HCEC 1CT (cell line): ENCODE measurements at regions not wholly inside any gene's neighbourhood (a gene's known extent, or its start where the extent isn't known, plus 50 kb on each side); places are given as distances from the start of the nearest gene placed in this dataset.
"Not testable (repeated sequence)": the region's sequence is repeated elsewhere in the genome, so short reads cannot be mapped to it uniquely, and the experiment has no call there.

Source experiments
- DNase-seq: peaks from one replicate; pipeline ENCODE4 v3.0.0-alpha.2; 2017

- DNase-seq, result no peak
These were observed 54.2 kb upstream of the NFIA start for GRCh38 chr1:61028136-61028535.

GRCh38 chr1:61018068-61018467 is 64.3 kb upstream of the NFIA start:
- DNase-seq, result not testable (repeated sequence)

GRCh38 chr1:61017651-61018050 is 64.7 kb upstream of the NFIA start:
- no peak for DNase-seq

- no peak for DNase-seq
These were observed 68.3 kb upstream of the NFIA start for GRCh38 chr1:61013946-61014667.

GRCh38 chr1:61013189-61013945 is 69.0 kb upstream of the NFIA start:
- no peak for DNase-seq

- DNase-seq, result no peak
These were observed 70.0 kb upstream of the NFIA start for GRCh38 chr1:61012341-61012761.

GRCh38 chr1:61011561-61012263 is 70.6 kb upstream of the NFIA start:
- DNase-seq, result no peak

GRCh38 chr1:61007534-61008364 is 74.6 kb upstream of the NFIA start:
- no peak for DNase-seq

- no peak for DNase-seq
These were observed 76.5 kb upstream of the NFIA start for GRCh38 chr1:61005614-61006580.

- no peak for DNase-seq
These were observed 77.9 kb upstream of the NFIA start for GRCh38 chr1:61004262-61005003.

GRCh38 chr1:61000327-61000726 is 82.0 kb upstream of the NFIA start:
- no peak for DNase-seq

GRCh38 chr1:60998786-60999185 is 83.6 kb upstream of the NFIA start:
- no peak for DNase-seq

GRCh38 chr1:60994828-60995492 is 87.4 kb upstream of the NFIA start:
- no peak for DNase-seq

GRCh38 chr1:60994369-60994768 is 88.0 kb upstream of the NFIA start:
- no peak for DNase-seq

- DNase-seq, result no peak
These were observed 90.2 kb upstream of the NFIA start for GRCh38 chr1:60992165-60992564.

GRCh38 chr1:60990714-60991090 is 91.7 kb upstream of the NFIA start:
- DNase-seq, result no peak

GRCh38 chr1:60989749-60990713 is 92.3 kb upstream of the NFIA start:
- peak; percentile 70 for DNase-seq

- DNase-seq, result no peak
These were observed 93.5 kb upstream of the NFIA start for GRCh38 chr1:60988891-60989290.

- DNase-seq, result no peak
These were observed 94.5 kb upstream of the NFIA start for GRCh38 chr1:60987904-60988303.
